Sigmoid colon (tissue), 3 donors: ENCODE measurements at regions not wholly inside any gene's neighbourhood (a gene's known extent, or its start where the extent isn't known, plus 50 kb on each side); places are given as distances from the start of the nearest gene placed in this dataset.

Experiments
- CTCF ChIP-seq, 4 experiments: fragments of 450-650 bp in 3 of 4; fragments of 200-600 bp in 1 of 4; IDR thresholded peaks; one replicate each; pipeline ENCODE4 v1.5.1; 2016 to 2019; ENCODE audit warnings: antibody characterized with exemption in 4 of 4, mild to moderate bottlenecking in 3 of 4, moderate library complexity in 2 of 4
- POLR2A ChIP-seq, 2 donors: fragments of 450-650 bp; IDR thresholded peaks; one replicate each; pipeline ENCODE4 v1.6.1; 2016; ENCODE audit warnings: antibody characterized with exemption in 2 of 2, mild to moderate bottlenecking in 2 of 2, moderate library complexity in 2 of 2

DNA sequence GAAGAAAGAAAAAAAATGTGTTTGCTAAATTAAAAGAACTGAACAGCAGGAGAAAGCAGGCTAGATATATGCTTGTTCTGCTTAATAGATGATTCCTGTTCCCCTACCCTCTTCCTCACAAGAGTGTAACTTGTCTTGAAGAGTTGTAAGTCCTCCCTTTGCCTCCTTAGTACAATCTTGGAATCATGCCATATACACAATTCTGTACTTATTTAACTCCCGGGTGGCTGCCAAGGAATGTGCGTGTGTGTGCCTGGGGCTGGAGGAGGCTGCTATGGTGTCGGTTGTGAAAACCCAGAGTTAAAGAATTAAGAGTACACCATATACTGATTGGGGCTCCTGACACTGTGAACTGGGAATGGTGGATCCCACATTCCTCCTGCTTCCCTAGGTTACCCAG lies 194.2 kb downstream of the SIPA1L2 start:
- TF ChIP-seq CTCF (IDR thresholded peaks at IDR 0.05), result no peak
- TF ChIP-seq POLR2A (IDR thresholded peaks at IDR 0.05), result no peak
